Head of caudate nucleus (tissue), 42 donors: ENCODE measurements at regions not wholly inside any gene's neighbourhood (a gene's known extent, or its start where the extent isn't known, plus 50 kb on each side); places are given as distances from the start of the nearest gene placed in this dataset.
A peak's percentile ranks its signal among the peaks of the same experiment; 100 is the strongest.
"Not testable (repeated sequence)": the region's sequence is repeated elsewhere in the genome, so short reads cannot be mapped to it uniquely, and the experiment has no call there.

ENCODE experiments used
- DNase-seq, 42 donors: peaks; one replicate each; pipeline versions ENCODE4 v3.0.0 to v3.0.0-alpha.2; 2020 to 2021; ENCODE audit warnings: mixed read lengths in 7 of 42
- intact Hi-C: fragments of 100-400 bp; cut with DNase I; formaldehyde crosslinking; loops from one replicate; pipeline ENCODE4 v1.15.0; 2022

DNA sequence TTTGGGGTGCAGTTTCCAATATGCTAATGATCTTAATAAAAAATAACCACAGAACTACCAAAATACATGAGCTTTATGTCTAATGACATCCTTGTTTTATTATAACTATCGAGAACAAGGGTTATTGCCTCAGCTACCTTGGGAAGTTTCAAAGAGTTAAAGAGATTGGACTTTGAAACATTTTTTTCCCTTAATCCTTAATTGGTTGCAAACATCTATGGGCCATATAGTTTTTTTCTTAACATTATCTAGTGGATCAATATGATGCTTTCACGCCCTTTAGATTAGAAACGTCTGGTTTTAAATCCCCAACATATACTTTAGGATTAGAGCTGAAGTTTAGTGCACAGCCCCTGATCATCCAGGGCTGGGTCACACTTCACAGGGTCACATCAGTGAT is 219.2 kb upstream of the SGO1 start:
- no peak for DNase-seq
- intact Hi-C loops = no loop called here

DNA sequence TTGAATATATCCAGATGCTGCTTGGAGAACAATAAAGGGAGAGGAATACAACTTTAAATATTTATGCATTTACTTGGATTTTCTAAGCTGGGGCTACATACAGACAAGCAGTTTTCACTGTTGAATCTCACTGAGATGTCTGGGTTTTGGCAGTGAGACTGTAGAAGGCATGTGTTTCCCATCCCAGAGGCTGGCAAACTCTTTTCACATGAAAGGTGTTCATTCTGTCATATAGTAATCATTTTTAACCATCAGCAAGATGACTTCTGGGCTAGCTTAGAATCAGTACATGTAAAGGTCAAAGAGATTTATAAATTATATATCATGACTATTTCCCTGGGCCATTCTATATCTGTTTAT is 218.7 kb upstream of the SGO1 start:
- intact Hi-C loops = no loop called here
- DNase-seq = no peak

DNA sequence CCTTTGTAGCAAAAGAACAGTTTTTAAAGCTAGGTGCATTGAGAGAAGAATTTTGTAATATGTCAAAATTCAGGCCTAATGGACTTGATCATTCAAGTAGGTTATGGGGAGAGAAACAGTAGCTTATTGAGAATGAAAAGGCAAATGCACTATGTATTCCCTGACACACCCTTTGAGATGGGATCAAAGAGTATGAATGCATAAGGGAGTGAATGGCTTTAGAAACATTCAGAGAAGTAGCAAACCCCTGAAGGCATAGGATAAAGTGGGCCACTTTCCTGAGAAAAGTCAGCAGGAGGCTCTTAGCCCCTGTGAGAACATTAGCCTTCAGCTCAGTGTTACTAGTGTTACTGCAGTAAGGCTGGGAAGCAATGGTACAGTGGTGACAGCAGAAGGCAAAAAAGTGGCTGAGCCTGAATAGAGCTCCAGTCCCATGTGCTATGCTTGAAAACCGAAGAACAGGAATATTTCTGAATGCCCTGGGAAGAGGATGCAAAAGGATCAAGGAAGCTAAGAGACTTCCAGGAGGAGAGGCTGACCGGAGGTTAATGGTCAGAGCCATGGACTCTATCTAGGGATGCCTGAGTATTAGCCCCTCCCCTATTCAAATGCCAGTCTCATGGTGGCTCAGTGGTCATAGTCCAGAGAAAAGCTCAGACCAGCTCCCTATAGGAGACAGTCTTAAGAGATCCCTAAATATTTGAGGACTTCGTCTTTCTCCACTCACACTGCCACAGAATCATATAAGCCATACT is 218.2 kb upstream of the SGO1 start:
- intact Hi-C loops = no loop called here
- DNase-seq = no peak

DNA sequence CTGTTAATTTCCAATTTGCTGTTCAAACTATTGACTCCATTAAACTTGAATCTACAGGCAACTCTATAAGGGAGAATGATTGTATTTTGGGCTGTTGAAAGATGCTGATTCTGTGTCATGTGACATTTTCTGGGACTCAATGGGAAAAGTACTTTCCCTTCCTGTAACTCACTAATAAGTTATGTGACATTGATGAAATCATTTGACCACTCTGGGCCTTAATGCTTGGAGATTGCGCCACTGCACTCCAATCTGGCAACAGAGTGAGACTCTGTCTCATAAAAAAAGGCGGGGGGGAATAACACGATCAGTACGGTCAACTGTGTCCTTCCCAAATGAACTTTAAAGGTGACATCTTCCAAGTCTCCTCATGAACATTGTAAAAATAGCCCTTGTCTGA is 215.2 kb upstream of the SGO1 start:
- no peak for DNase-seq

DNA sequence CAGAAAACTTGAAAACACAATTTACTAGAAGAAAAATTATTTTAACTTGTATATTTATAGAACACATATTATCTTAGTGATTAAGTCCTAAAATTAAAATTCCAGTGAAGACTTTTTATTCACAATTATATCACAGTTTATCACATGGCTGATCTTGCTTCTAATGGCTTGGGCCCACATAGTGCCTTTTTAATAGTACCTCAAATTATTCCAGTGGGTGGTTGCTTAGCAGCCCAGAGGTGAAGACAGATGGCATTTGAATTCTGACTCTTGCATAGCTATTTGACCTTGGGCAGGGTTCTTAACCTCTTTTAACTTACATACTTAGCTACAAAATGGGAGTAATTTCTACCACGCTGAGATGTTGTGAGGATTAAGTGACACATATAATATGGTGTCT is 214.7 kb upstream of the SGO1 start:
- intact Hi-C loops = no loop called here

More for the DNA sequence above, 215.2 kb upstream of the SGO1 start:
- intact Hi-C loops = no loop called here

DNA sequence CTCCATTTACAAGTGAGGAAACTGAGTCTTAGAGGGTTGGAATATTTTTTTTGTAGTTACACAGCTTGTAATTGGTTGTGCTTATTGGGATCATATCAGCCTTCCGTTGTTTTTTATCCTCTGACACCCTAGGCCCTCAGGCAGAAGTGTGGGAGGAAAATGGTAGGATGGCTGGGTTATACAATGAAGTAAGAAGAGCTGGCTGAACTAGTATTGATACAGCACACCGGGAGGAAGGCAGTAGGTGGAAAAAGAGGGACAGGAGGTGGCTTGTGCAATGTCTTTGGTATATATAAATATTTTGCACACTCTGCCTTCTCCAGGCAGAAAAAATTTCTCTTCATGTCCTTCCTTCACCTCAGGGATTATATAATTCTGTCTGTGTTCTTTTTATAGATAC is 214.3 kb upstream of the SGO1 start:
- intact Hi-C loops = no loop called here
- DNase-seq = peak in 19 of 42 donors; percentile 10 to 79 (median 31)

More for the DNA sequence above, 214.7 kb upstream of the SGO1 start:
- peak in 7 of 42 donors; percentile 9 to 56 (median 19) for DNase-seq

DNA sequence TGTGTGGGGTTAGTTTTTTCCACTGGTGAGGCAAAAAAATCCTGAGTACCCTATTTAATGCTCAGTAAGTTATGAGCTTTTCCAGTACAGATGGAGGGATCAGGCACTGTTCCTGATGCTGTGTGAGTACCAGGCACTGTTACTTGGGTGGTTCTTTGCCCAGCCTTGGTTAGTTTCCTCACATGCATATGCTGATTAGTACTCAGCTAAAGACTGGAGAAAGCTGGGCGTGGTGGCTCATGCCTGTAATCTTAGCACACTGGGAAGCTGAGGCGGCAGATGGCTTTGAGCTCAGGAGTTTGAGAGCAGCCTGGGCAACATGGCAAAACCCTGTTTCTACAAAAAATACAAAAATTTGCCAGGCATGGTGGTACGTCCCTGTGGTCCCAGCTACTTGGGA is 210.3 kb upstream of the SGO1 start:
- no peak for DNase-seq
- intact Hi-C loops = no loop called here

DNA sequence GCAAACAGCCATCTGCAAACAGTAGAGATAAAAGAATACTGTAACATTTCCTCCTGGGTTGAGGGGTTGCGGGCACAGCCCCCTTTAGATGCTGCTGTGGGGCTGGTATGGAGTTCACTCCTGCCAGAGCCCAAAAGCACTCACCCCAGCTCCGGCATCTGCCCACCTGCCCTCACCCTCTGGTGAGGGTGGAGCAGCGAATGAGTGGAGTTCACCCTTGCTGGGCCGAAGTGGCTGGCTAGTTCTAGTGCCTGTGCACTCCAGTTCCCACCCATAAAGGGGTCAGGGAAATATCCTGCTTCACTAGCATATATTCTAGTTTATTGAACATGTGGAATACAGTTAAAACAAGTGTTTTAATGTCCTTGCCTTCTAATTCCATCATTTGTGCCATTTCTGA is 209.7 kb upstream of the SGO1 start:
- no peak for DNase-seq
- intact Hi-C loops = no loop called here

DNA sequence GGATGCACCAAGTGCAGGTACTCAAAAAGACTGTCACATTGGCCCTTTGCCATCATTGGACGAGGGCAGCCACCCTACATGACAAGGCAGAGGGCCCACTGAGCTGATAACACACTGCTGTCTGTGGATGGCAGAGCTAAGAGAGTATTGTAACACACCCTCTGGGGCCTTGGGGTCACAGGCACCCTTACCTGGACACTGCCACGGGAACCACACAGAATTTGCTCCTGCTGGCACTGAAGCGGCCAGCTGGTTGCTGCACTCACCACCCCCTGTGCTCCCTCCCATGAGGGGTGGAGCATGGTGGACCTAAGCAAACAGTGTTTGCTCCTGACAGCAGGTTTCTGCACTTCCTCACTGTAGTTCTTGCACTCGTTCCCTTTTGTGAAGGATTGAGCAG is 208.2 kb upstream of the SGO1 start:
- DNase-seq = no peak
- intact Hi-C loops = no loop called here

DNA sequence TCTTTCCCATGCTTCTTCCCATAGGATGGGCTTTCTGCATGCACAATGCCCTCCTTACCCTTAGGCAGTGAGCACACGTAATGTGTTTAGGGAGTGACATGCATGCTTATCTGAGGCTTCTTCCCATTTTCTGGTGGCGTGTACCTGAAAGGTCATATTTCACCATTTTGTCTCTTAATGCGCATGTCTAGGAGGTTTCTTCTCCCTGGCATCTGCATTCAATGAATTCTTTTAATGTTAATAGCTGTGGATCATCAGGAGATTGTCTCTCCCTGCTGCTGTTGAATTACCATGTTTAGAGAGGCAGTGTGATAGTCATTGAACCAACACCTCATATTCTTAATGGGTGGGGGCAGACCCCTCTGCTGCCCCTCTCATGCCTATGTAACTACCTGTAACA is 205.6 kb upstream of the SGO1 start:
- intact Hi-C loops = no loop called here
- DNase-seq = no peak

DNA sequence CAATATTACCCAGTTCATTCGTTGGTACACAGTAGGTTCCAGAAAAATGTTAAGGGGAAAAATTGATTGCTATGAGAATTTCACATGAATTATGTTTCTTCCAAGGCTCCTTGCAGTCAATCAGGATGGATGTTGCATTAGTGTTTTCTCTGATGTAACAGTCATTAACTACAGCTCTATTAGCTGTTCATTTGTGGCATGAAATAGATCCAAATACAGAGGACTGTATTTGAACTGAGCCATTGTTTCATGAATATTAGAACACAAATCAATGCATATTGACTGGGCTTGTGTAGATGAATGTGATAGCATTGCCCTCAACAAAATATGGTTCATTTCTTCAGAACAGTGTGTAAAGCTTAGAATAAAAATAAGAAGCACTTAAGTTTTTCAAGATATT is 203.0 kb upstream of the SGO1 start:
- no peak for DNase-seq
- intact Hi-C loops = no loop called here

DNA sequence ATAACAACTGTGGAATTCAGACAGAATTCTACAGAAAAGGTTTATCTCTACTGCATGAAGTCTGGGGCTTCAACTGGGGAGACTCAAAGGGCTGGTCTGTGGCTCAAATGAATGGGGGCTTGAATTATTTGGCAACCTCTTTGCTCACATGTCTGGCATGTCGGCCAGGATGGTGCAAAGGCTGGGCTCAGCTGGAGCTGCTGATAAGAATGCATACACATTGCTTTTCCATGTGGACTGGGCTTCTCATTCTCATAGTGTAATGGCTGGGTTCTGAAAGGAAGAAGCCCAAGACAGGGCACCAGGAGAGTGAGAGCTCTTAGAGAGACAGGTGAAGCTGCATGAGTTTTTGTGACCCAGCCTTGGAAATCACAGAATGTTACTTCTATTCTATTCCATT is 194.3 kb upstream of the SGO1 start:
- intact Hi-C loops = no loop called here
- no peak for DNase-seq

DNA sequence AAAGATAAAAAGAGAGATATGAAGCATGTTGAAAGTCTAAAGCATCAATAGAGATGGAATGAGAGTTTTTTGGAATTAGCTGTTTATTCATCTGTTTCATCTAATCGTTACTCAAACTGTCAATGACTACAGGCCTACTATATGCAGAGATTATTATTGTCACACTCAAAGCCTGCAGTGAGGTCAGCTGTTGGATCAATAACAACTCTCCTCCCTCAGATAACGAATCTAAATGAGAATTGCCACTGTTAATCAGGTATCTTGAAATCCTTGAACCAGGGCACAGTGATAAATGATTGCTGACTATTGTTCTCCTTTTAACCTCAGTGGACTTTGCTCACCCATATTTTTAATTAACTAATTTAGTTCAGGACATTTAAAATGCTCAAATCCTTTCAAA is 192.3 kb upstream of the SGO1 start:
- intact Hi-C loops = no loop called here
- DNase-seq = no peak

DNA sequence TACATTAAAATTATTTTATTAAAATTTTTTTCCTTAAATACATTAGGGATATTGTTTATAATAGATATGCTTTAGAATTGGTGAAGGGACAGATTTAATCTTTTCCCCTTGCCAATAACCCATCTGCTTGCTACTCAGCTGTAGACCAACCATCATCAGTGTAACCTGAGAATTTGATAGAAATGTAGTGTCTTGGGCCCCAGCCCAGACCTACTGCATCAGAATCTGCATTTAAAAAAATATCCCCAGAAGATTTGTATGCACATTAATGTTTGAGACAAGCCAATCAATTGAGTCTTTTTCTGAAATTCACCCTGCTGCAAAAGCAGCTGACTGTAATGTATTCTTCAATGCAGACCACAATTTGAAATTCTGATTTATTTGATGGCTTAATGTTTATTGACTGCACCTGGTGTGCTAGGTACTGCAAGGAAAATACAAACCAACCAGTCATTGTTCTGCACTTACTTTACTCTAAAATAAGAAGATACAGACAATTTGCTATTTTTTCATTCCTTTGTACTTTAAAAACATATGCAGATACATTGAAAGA is 190.7 kb upstream of the SGO1 start:
- no peak for DNase-seq
- intact Hi-C loops = no loop called here

DNA sequence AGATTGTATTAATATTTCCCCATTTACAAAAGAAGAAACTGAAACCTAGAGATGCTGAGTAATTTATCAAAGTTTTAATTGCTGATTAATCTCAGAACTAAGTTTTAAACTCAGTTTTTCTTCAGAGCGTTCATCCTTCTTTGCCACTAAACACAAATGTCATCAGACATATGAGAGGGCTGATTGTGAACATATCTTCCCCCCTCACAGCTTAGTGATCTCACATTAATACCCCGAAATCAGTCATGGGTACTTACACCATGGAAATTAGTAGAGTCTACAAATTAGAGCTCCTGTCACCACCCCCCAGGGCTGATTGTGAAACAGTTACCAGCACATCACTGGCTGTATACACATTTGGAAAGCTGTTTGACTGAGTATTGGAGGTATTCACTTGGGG is 189.3 kb upstream of the SGO1 start:
- no peak for DNase-seq
- intact Hi-C loops = no loop called here

DNA sequence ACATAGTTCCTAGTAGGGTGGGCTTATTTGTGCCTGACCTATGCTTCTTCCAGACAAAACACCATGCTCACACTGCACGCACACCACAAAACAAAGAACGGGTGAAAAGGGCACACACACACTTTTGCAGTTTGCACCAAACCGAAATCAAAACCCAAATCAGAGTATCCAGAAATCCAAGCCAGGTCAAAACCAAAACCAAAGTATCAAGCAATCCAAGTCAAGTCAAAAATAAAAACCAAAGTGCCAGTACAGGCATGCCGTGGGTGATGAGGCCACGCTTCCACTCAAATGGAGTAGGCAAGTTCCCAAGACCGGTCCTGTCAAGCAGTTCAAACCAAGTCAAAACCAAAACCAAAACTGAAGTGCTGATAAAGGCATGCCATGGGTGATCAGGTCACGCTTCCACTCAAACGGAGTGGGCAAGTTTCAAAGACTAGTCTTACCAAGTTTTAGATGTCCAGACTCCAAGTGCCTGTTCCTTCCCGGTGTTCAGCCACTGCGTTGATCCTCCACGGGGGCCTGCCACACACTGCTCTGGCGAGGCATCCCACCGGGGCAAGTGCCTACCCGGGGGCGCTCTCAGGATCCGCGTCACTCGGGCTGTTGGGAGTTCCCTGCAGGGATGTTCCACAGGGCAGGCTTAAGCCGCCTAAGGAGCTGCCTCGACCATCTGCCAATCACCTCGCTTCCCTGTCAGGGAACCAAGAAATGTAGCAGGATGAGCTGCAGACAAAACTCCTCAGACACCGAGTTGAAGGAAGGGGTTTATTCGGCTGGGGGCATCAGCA is 184.5 kb upstream of the SGO1 start:
- DNase-seq, intact Hi-C loops: not testable (repeated sequence)

DNA sequence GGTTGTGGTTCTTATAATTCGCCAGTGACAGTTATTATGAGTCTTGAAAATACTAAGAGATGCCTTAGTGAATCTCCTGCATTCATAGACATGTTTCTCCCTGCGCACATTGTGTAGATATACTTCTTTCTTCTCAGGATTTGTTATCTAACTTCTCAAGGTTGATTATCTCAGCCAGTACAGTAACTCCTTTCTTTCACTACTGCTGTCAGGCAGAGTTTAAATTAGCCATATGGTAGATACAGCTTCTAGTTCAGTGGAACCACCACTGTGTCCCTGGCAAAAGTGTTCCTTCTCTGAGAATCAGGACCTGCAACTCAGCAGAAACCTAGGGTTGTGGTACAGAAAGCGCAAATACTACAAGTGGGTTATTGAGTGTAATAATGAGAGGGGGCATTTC is 175.0 kb upstream of the SGO1 start:
- no peak for DNase-seq
- intact Hi-C loops = no loop called here

DNA sequence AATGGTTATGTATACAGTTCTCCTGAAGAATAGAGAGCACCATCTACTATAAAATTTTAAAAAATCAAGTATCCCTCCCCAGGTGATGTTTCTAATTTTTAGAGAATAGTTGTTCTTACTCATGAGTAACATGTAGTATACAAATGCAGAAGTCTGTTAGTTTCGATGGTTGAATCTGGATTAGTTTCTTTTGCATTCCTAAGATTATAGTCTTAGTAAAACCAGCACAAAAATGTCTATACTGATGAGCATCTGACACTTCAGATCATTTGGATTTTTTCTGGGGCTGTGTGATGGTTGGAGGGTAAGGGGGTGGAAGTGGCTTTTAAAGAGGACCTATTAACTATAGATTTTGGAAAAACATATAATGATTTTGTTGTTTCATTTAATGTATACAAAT is 167.3 kb upstream of the SGO1 start:
- no peak for DNase-seq
- intact Hi-C loops = no loop called here

DNA sequence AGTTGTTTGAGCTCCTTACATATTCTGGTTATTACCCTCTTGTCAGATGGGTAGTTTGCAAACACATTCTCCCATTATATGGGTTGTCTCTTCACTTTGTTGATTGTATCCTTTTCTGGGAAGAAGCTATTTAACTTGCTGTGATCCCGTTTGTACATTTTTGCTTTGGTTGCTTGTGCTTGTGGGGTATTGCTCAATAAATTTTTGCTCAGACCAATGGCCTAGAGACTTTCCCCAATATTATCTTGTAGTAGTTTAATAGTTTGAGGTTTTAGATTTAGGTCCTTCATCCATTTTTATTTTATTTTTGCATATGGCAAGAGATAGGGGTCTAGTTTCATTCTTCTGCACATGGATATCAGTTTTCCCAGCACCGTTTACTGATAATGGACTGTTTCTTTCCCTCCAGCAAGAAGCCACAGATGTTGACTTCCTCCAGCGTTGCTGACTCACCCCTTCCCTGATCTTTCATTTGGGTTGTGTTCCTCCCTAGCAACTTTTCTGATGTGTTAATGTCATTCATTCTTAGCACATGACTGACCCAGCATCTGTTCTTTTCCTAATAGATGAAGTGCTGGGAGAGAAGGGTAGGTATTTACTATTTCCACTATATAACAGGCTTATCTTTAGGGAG is 166.7 kb upstream of the SGO1 start:
- intact Hi-C loops = no loop called here

DNA sequence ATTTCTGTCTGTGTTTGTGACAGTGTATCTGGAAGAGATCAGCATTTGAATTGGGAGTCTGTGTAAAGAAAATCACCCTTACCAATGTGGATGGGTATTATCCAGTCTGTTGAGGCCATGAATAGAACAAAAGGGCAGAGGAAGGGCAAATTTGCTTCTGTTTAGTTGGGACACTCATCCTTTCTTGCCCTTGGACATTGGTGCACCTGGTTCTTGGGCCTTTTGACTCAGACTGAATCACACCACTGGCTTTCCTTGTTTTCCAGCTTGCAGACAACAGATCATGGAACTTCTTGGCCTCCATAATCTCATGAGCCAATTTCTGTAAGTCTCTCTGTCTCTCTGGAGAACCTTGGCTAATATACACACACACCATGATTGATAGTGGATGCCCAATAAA is 164.4 kb upstream of the SGO1 start:
- DNase-seq = no peak
- intact Hi-C loops = no loop called here

More for the DNA sequence above, 166.7 kb upstream of the SGO1 start:
- no peak for DNase-seq
